HG03342 (cell line): ENCODE measurements at regions not wholly inside any gene's neighbourhood (a gene's known extent, or its start where the extent isn't known, plus 50 kb on each side); places are given as distances from the start of the nearest gene placed in this dataset.

Experiments
- ATAC-seq: cut with Tn5 transposase; IDR thresholded peaks from one replicate; pipeline ENCODE4 v1.9.1; 2021; ENCODE audit warnings: mild to moderate bottlenecking, moderate library complexity; ENCODE audit not compliant: unreplicated experiment

GRCh38 chr4:180491210-180491609, 1752.0 kb upstream of the TENM3 start:
- ATAC-seq = no peak

- ATAC-seq = no peak
Measured at GRCh38 chr4:180493299-180493698, 1749.9 kb upstream of the TENM3 start.

- no peak for ATAC-seq
Measured at GRCh38 chr4:180500154-180500553, 1743.0 kb upstream of the TENM3 start.

- ATAC-seq = no peak
Measured at GRCh38 chr4:180512801-180513475, 1730.3 kb upstream of the TENM3 start.

GRCh38 chr4:180518906-180519305, 1724.3 kb upstream of the TENM3 start:
- ATAC-seq = no peak

- ATAC-seq = no peak
Measured at GRCh38 chr4:180521181-180521580, 1722.0 kb upstream of the TENM3 start.

GRCh38 chr4:180525523-180526077, 1717.6 kb upstream of the TENM3 start:
- no peak for ATAC-seq

- no peak for ATAC-seq
Measured at GRCh38 chr4:180528003-180528402, 1715.2 kb upstream of the TENM3 start.

GRCh38 chr4:180530787-180531186, 1712.4 kb upstream of the TENM3 start:
- ATAC-seq = no peak

GRCh38 chr4:180532691-180533090, 1710.5 kb upstream of the TENM3 start:
- no peak for ATAC-seq

GRCh38 chr4:180538384-180539057, 1704.7 kb upstream of the TENM3 start:
- ATAC-seq = no peak

- ATAC-seq = no peak
Measured at GRCh38 chr4:180539284-180539683, 1703.9 kb upstream of the TENM3 start.

GRCh38 chr4:180541678-180542077, 1701.5 kb upstream of the TENM3 start:
- ATAC-seq = no peak

- ATAC-seq = no peak
Measured at GRCh38 chr4:180542445-180543100, 1700.6 kb upstream of the TENM3 start.

GRCh38 chr4:180550106-180550505, 1693.1 kb upstream of the TENM3 start:
- ATAC-seq = no peak

- no peak for ATAC-seq
Measured at GRCh38 chr4:180557348-180557747, 1685.9 kb upstream of the TENM3 start.

- ATAC-seq = no peak
Measured at GRCh38 chr4:180557950-180558349, 1685.3 kb upstream of the TENM3 start.

- ATAC-seq = no peak
Measured at GRCh38 chr4:180558427-180558826, 1684.8 kb upstream of the TENM3 start.

- no peak for ATAC-seq
Measured at GRCh38 chr4:180560896-180561295, 1682.3 kb upstream of the TENM3 start.

GRCh38 chr4:180564026-180564425, 1679.2 kb upstream of the TENM3 start:
- ATAC-seq = no peak

GRCh38 chr4:180564448-180564847, 1678.8 kb upstream of the TENM3 start:
- ATAC-seq = no peak
